Suprapubic skin (tissue), 4 donors: ENCODE measurements at regions not wholly inside any gene's neighbourhood (a gene's known extent, or its start where the extent isn't known, plus 50 kb on each side); places are given as distances from the start of the nearest gene placed in this dataset.

Experiments used
- CTCF ChIP-seq, 2 donors: fragments of 200-600 bp in 1 of 2; fragments of 450-650 bp in 1 of 2; sonication (generic) in 1 of 2; IDR thresholded peaks; one replicate each; pipeline ENCODE4 v1.5.1; 2016 to 2019; ENCODE audit warnings: antibody characterized with exemption in 2 of 2, mild to moderate bottlenecking in 1 of 2, moderate library complexity in 1 of 2
- EP300 ChIP-seq: sonication (generic); formaldehyde crosslinking; IDR thresholded peaks from one replicate; pipeline ENCODE4 v1.6.1; 2017; ENCODE audit warnings: antibody characterized with exemption
- POLR2AphosphoS5 ChIP-seq, 3 donors: sonication (generic); formaldehyde crosslinking; IDR thresholded peaks; one replicate each; pipeline ENCODE4 v1.6.1; 2017; ENCODE audit warnings: antibody characterized with exemption in 3 of 3

DNA sequence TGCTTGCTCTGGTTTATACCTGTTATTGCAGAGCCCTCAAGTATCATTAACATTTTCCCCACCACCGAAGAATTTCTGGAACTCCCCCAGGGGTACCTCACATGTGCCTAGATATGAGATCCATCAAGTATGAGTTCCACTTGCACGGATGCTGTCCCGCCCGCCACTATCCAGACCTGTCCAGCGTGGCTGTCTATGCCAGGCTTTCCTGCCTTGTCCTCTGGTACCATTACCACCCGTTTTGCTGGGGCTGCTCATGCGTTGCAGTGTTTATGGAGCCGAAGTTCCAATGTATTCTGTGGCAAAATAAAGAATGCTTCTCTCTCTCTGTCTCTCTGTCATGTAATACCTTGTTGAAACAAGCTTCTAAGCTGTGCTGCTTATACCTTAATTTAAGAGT is 543.5 kb upstream of the PTBP2 start:
- TF ChIP-seq CTCF (IDR thresholded peaks at IDR 0.05) (no peak), EP300 (no peak), POLR2AphosphoS5 (IDR thresholded peaks at IDR 0.05) (no peak)
